Keratinocyte (primary cell): ENCODE measurements at regions not wholly inside any gene's neighbourhood (a gene's known extent, or its start where the extent isn't known, plus 50 kb on each side); places are given as distances from the start of the nearest gene placed in this dataset.

Experiments
- EZH2 ChIP-seq: IDR thresholded peaks from one replicate; pipeline ENCODE4 v1.6.1; 2012; ENCODE audit warnings: inconsistent platforms, mild to moderate bottlenecking, low read length, moderate library complexity
- TF ChIP-seq, protein P1 (sequence below), 3 experiments: IDR thresholded peaks in 1 of 3; conservative IDR thresholded peaks in 1 of 3; optimal IDR thresholded peaks in 1 of 3; 2 replicates in 2 of 3; 3 replicates in 1 of 3; pipeline versions ENCODE3 to v1.5.1; 2011; ENCODE audit warnings: low read length in 3 of 3, mild to moderate bottlenecking in 3 of 3, moderate library complexity in 2 of 3, control low read depth in 1 of 3, inconsistent platforms in 1 of 3; ENCODE audit not compliant: insufficient read depth in 2 of 3; ENCODE audit errors: extremely low read depth in 1 of 3

DNA sequence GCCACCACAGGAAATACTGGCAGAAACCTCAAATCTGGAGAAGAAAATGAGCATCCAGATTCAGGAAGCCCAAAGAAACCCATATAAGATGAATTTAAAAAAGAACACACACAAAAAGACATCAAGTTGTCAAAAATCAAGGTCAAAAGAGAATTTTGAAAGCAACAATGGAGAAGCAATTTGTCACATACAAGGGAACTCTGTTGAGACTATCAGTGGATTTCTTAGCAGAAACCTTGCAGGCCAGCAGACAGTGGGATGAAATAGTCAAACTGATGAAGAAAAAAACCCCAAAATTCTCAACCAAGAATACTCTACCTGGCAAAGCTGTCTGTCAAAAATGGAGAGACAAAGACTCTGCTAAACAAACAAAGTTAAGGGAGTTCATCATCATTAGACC, 272.6 kb downstream of the ADCYAP1 start:
- TF ChIP-seq, protein P1, sequence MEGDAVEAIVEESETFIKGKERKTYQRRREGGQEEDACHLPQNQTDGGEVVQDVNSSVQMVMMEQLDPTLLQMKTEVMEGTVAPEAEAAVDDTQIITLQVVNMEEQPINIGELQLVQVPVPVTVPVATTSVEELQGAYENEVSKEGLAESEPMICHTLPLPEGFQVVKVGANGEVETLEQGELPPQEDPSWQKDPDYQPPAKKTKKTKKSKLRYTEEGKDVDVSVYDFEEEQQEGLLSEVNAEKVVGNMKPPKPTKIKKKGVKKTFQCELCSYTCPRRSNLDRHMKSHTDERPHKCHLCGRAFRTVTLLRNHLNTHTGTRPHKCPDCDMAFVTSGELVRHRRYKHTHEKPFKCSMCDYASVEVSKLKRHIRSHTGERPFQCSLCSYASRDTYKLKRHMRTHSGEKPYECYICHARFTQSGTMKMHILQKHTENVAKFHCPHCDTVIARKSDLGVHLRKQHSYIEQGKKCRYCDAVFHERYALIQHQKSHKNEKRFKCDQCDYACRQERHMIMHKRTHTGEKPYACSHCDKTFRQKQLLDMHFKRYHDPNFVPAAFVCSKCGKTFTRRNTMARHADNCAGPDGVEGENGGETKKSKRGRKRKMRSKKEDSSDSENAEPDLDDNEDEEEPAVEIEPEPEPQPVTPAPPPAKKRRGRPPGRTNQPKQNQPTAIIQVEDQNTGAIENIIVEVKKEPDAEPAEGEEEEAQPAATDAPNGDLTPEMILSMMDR (optimal IDR thresholded peaks at IDR 0.05 in 1 of 3, IDR thresholded peaks at IDR 0.05 in 1 of 3, conservative IDR thresholded peaks at IDR 0.05 in 1 of 3; ENCODE audit: extremely low read depth in 1 of 3, insufficient read depth in 2 of 3, low read length in 3 of 3), result no peak
- no peak for TF ChIP-seq EZH2
